ENCODE measurements at regions not wholly inside any gene's neighbourhood (a gene's known extent, or its start where the extent isn't known, plus 50 kb on each side); places are given as distances from the start of the nearest gene placed in this dataset.

DNA sequence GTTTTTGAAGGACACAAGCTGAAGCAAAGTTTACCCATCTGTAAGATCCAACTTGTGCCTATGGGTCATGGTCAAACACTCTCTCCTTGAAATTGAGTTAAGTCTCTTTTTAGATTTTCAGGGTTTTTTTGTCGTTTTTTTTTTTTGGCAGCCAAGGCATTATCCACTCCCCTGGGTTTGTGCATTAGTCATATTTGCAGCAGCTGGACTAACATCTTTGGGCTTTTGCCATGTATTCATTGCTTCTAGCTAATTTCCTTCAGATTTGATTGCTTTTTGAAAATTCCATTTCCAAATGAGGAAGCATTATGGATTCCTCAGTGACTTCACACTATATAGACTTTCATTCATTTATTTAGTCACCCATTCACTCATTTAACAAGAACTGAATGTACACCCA lies 80.3 kb upstream of the SRRM4 start:
- no peaks in the 10 kb centered on the region for H3K4me1 ChIP-seq
- H3K27ac ChIP-seq = no peak overlapping the region
- H3K27me3 ChIP-seq = no peaks in the 10 kb centered on the region
- H3K36me3 ChIP-seq = no peaks in the 10 kb centered on the region
- TF ChIP-seq, protein P1, sequence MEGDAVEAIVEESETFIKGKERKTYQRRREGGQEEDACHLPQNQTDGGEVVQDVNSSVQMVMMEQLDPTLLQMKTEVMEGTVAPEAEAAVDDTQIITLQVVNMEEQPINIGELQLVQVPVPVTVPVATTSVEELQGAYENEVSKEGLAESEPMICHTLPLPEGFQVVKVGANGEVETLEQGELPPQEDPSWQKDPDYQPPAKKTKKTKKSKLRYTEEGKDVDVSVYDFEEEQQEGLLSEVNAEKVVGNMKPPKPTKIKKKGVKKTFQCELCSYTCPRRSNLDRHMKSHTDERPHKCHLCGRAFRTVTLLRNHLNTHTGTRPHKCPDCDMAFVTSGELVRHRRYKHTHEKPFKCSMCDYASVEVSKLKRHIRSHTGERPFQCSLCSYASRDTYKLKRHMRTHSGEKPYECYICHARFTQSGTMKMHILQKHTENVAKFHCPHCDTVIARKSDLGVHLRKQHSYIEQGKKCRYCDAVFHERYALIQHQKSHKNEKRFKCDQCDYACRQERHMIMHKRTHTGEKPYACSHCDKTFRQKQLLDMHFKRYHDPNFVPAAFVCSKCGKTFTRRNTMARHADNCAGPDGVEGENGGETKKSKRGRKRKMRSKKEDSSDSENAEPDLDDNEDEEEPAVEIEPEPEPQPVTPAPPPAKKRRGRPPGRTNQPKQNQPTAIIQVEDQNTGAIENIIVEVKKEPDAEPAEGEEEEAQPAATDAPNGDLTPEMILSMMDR (IDR thresholded peaks at IDR 0.05) = no peak
- no peaks in the 10 kb centered on the region for H3K9me3 ChIP-seq
- FAIRE-seq (no peak), ATAC-seq (no peak), DNase-seq (no peak)
- WGBS, 2 donors = 25 to 30% methylated on average over 1 of the region's 1 CpG
- intact Hi-C loops (cut with DNase I) = no loop called here
- H3K4me3 ChIP-seq = no peak overlapping the region

DNA sequence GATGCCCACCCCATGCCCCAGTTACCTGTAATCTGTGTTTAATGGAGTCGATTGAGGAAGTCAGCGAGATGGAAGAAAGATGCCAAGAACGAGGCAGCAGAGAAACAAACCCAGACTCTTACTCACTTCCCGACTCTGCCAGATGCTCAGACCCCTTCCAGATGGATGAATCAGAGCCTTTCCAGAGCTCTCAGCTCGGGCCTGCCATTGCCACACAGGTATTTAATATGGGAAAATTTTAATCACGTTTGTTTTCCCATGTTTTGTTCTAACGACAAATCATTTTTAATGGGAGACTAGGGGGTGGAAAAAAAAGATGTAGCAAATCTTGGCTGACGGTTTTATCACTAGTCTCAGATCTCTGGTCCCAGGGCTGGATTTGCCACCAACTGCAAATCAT lies 72.5 kb upstream of the SRRM4 start:
- TF ChIP-seq, protein P1 (IDR thresholded peaks at IDR 0.05) = no peak
- no peaks in the 10 kb centered on the region for H3K27me3 ChIP-seq
- 45 to 55% methylated on average over 8 of the region's 8 CpGs for WGBS, 2 donors
- H3K36me3 ChIP-seq = no peaks in the 10 kb centered on the region
- intact Hi-C loops (cut with DNase I) = no loop called here
- H3K27ac ChIP-seq = no peak overlapping the region
- no peak overlapping the region for H3K4me3 ChIP-seq
- no peaks in the 10 kb centered on the region for H3K9me3 ChIP-seq
- no peak for DNase-seq
- ATAC-seq = no peak
- no peaks in the 10 kb centered on the region for H3K4me1 ChIP-seq
- no peak for FAIRE-seq

DNA sequence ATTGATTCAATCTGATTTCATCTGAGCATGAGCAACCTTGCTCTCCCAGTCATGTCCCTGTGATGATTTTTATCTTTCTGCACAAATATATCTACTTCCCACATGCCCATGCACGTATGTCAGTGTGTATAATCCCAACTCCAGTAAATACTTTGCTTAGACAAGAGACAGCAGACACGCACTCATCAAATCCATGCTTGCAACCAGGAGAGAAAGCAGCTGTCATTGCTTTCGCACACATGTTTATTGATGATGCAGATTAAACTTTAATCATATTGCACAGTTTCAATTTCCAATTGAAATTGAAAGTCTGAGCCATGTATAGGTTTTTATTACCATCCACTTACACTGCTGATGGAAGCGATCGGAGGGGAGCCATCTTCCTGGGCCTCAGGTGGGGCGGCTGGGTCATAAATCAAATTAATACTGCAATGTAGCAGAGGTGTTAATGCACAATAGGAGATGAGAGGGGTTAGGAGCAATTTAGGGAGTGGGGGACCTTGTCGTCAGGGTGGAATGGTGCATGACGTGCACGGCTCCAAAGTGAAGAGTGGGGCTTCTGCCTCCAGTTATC lies 68.6 kb upstream of the SRRM4 start:
- TF ChIP-seq, protein P1 (IDR thresholded peaks at IDR 0.05) = no peak
- no peak overlapping the region for H3K4me3 ChIP-seq

DNA sequence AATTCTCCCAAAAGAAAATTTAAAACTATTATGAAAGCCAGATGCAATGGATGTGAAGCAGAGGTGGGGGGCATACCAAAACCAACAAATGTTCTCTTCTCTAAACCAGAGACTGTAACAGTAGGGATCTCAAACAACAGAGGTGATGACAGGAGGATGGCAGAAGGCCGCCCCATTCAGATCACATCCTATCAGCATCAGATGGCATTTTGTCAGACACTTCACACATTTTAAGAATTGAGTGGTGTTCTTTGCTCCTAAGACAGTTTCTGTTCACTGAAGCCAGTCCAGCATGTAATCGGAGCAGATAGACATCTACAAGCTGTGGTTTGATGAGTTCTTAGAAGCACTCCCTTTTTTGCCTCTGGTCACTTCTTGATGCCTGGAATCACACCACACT lies 59.6 kb upstream of the SRRM4 start:
- Histone ChIP-seq H3K9me3 (no peaks in the 10 kb centered on the region), H3K4me1 (no peaks in the 10 kb centered on the region), H3K27ac (no peak overlapping the region), H3K27me3 (no peaks in the 10 kb centered on the region), H3K36me3 (no peaks in the 10 kb centered on the region), H3K4me3 (no peak overlapping the region)
- intact Hi-C loops (cut with DNase I) = no loop called here
- DNase-seq (no peak), FAIRE-seq (no peak), ATAC-seq (no peak)
- TF ChIP-seq, protein P1 (IDR thresholded peaks at IDR 0.05) = no peak
- 63 to 72% methylated on average over 2 of the region's 2 CpGs for WGBS, 2 donors

More for the DNA sequence above, 68.6 kb upstream of the SRRM4 start:
- Histone ChIP-seq H3K4me1 (no peaks in the 10 kb centered on the region), H3K36me3 (no peaks in the 10 kb centered on the region), H3K27ac (no peak overlapping the region), H3K9me3 (no peaks in the 10 kb centered on the region), H3K27me3 (no peaks in the 10 kb centered on the region)
- FAIRE-seq (no peak), ATAC-seq (no peak), DNase-seq (no peak)
- intact Hi-C loops (cut with DNase I) = no loop called here
- 58 to 61% methylated on average over 9 of the region's 9 CpGs for WGBS, 2 donors

DNA sequence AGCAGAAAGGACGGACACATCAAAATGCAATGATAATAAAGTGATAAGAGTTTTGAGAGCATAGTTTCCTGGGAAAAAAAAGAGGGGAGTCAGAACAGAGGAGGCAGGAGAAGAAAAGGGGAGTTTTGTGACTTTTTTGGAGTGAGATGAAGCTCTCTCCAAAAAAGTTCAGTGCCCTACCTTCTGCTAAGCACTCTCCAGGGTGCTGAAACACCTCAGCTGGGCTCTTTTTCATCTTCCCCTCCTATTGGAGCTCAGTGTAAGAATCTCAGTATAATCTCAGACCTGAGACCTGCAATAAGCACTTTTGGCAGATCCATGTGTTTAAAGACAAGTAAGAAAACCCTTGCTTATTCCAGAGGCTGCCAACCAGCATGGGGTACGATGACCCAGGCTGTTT lies 58.9 kb upstream of the SRRM4 start:
- no peaks in the 10 kb centered on the region for H3K4me1 ChIP-seq
- H3K36me3 ChIP-seq = no peaks in the 10 kb centered on the region
- TF ChIP-seq, protein P1 (IDR thresholded peaks at IDR 0.05) = no peak
- no peak overlapping the region for H3K27ac ChIP-seq
- no peak for FAIRE-seq
- no peak for DNase-seq
- no peak for ATAC-seq
- no peaks in the 10 kb centered on the region for H3K27me3 ChIP-seq
- no peak overlapping the region for H3K4me3 ChIP-seq
- intact Hi-C loops (cut with DNase I) = no loop called here
- H3K9me3 ChIP-seq = no peaks in the 10 kb centered on the region
- WGBS, 2 donors = 15 to 18% methylated on average over 2 of the region's 2 CpGs

All from pancreas (tissue), 10 donors.